HG03520 (cell line): ENCODE measurements at regions not wholly inside any gene's neighbourhood (a gene's known extent, or its start where the extent isn't known, plus 50 kb on each side); places are given as distances from the start of the nearest gene placed in this dataset.

Source experiments
- ATAC-seq: cut with Tn5 transposase; IDR thresholded peaks from one replicate; pipeline ENCODE4 v1.9.1; 2021; ENCODE audit warnings: mild to moderate bottlenecking, moderate library complexity; ENCODE audit not compliant: unreplicated experiment

- ATAC-seq, result no peak
These were observed 273.7 kb upstream of the KIRREL3 start for GRCh38 chr11:127274328-127274676.

DNA sequence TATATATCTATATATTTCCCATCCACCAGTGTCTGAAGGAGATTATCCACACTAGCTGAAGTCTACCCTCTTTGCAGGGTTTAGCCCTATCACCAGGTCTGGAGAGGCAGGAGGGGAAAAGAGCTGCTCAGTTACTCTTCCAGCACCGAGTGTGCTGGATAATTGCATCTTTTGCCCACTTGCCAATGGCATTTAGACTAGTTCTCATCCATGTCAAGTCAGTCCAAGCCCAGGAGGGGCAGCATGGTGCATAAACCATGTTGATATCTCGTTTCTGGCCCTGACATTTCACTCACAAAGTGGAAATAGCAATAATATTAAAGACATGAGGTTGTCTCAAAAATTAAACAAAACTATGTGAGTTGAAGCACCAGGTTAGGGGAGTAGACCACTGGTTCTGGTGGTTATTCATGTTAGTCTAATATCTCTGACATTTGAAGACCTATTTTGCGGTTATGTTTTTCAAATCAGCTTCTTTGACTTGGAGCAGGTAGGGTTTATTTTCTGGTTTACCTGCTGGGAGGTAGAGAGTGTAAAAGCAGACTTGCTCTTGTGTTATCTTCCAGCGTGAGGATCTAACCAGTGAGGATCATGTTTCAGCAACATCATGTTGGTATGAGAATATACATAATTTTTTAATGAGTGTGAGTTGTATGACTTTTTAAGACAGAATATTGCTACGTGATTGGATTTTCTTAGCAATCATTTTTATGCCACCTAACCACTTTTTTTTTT is 273.2 kb upstream of the KIRREL3 start:
- ATAC-seq, result no peak

GRCh38 chr11:127270851-127271250 is 270.3 kb upstream of the KIRREL3 start:
- ATAC-seq, result no peak

GRCh38 chr11:127269911-127270310 is 269.3 kb upstream of the KIRREL3 start:
- ATAC-seq, result no peak

GRCh38 chr11:127268932-127269331 is 268.4 kb upstream of the KIRREL3 start:
- no peak for ATAC-seq

DNA sequence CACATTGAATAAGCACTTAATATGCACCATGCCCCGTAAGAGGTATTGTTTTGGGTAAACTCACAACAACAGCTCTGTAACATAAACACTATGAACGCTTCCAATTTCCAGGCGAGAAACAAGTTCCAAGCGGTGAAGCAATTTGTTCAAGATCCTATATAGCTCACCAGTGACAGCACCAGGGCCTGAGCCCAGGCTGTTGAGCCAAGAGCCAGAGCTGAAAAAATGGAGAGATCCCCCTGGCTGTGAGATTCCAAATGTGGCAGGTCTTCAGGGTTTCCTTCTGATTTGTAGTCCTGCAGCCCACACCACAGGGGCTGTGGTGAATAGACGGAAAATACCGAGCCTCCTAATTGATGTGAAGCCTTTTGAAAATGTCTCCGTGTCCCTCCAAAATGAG is 268.0 kb upstream of the KIRREL3 start:
- no peak for ATAC-seq

GRCh38 chr11:127259102-127259501 is 258.5 kb upstream of the KIRREL3 start:
- no peak for ATAC-seq

- no peak for ATAC-seq
These were observed 254.6 kb upstream of the KIRREL3 start for GRCh38 chr11:127255209-127255608.

DNA sequence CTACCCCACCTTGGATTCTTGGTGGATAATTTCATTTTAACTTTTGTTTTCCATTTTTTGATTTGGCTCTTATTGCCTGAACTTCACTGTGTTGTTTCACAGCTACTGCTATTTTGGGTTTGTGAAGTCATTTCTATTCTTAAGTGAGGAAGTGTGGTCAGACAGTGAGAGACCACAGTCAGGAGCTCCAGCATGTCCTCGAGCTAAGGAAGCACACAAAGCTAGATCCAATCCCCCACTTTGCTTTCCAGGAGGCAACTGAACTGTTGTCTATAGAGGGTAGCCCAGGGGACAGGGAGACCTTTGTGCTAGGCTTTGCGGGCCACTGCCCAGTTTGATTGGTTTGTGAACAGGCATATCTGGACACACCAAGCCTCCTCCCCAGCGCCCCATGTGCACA is 251.8 kb upstream of the KIRREL3 start:
- ATAC-seq, result peak; percentile 62

GRCh38 chr11:127249576-127249975 is 249.0 kb upstream of the KIRREL3 start:
- no peak for ATAC-seq

DNA sequence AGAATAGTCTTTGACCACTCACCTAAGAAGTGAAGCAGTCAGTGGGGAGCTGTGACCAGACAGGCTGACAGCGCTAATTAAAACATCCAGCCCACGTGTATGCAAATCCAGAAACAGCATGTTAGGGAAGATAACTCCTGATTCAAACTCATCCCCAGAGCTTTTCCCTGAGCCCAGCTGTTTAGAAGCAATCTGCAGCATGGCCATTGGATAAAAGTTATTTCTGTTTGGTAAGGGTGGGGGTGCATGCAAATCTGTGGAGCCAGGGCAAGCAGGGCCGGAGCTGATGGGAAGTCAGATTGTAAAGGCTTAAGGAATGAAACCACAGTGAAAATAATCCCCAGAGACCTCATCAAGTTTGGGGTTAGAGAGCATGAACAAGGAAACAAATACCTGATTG is 247.9 kb upstream of the KIRREL3 start:
- ATAC-seq, result no peak

- ATAC-seq, result no peak
These were observed 246.8 kb upstream of the KIRREL3 start for GRCh38 chr11:127247261-127247851.

DNA sequence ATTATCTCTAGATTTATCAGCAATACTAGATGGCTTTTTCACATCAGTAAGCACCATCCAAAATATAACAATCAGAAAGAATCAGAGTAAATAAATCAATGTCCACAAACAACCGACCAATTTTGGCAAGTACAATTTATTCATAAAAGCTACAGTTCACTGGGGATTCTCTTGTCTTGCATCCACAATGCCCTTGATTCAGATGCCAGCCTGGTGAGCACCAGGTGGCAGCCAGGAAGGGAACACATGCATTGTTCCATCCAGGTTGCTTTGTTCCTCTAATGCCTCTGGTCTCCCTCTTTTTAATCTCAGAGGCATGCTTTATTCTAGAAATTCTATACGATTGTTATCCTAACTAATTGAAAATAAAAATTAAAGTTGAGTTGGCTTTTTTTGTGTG is 242.1 kb upstream of the KIRREL3 start:
- ATAC-seq, result no peak

DNA sequence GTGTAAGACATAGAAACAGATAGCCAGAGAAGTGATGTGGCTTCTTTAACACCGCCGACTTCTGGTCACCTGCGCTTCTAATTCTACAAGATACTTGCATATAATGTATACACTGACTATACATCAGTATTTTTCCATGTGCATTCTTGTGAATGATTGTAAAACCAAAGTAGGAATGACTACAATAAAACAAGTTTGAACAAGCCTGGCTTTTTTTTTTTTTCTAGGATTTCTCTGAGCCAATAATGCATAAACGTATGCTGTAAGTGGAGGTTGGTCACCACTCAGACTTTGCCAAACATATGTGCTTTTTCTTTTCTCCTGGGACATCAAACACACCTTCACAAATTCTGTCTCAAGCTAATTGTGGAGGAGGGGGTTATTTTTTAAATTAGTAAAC is 237.8 kb upstream of the KIRREL3 start:
- no peak for ATAC-seq

- ATAC-seq, result no peak
These were observed 236.2 kb upstream of the KIRREL3 start for GRCh38 chr11:127236776-127237175.

DNA sequence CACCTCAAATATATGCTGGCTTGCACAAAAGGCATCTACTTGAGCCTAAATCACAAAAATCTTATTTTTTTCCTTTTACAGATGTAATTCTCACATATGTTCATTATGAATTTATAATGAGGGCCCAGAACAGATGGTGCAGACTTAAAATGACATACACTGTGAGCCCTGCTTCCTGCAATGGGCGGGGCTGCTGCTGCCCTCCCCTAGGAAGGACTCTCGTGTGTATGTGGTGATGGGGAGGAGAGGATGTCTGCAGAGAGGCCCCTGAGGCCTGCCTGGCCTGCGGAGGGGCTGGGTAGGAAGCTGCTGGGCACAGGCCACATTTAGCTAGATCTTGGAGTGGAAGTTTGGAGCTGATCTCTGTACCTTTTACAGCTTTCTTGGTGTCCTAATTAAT is 233.4 kb upstream of the KIRREL3 start:
- no peak for ATAC-seq

GRCh38 chr11:127230392-127230791 is 229.8 kb upstream of the KIRREL3 start:
- ATAC-seq, result no peak

DNA sequence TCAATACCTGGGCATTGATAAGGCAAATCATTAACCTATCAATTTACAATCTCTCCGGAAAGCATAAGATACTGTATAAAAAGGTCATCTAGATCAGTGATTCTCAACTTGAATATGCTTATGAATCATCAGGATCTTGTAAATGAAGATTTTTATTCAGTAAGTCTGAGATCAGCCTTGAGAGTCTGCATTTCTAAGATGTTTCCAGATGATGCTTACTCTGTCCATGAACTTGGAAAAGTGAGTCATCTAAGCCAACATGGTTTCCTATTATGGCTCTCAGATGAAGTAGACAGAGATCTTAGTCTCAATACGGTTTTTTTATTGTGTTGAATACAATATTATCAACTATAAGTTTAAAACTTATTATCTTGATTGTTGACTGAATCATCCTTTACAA is 226.4 kb upstream of the KIRREL3 start:
- ATAC-seq, result no peak

DNA sequence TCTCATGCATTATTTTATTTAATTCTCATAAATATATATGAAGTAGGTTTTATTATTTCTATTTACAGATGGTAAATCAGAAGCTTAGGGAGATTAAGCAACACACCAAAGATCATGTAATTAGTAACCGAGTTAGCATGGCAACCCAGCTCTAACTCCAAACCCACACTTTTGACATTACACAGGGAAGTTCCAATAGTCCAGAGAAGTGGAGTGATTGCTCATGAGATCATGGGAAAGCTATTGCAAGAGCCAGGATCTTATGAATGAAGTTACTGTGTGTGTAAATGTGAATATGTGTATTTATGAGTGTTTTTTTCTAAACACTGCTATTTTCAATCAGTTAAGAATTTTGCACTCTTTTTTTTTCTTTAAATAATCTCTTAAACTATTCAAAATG is 225.8 kb upstream of the KIRREL3 start:
- ATAC-seq, result no peak

- no peak for ATAC-seq
These were observed 225.0 kb upstream of the KIRREL3 start for GRCh38 chr11:127225619-127226018.

DNA sequence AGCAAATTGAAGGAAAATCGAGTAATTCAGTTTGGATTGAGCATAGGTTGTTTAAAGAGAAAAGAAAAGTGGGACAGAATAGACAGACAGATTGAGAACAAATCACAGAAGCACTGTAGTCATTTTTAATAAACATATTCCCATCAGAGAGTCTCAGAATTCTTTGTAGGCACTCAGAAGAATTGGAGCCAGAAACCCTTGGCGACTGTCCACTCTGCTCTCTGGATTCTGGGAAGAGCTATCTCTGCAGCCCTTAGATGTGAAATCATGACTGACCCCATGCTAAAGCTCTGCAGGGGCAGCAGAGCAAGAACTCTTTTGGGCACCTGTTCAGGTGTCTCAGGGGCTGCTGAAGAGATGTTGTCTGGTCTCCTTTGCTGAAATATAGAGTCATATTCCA is 223.7 kb upstream of the KIRREL3 start:
- no peak for ATAC-seq

- no peak for ATAC-seq
These were observed 223.1 kb upstream of the KIRREL3 start for GRCh38 chr11:127223633-127224032.

- no peak for ATAC-seq
These were observed 222.5 kb upstream of the KIRREL3 start for GRCh38 chr11:127223026-127223425.
